Stimulated activated CD4-positive, alpha-beta T cell treated with anti-CD3 and anti-CD28 coated beads, Interleukin-2, amount 100 ng/mL, for 48 hours (primary cell): ENCODE measurements at regions not wholly inside any gene's neighbourhood (a gene's known extent, or its start where the extent isn't known, plus 50 kb on each side); places are given as distances from the start of the nearest gene placed in this dataset.

Experiments
- DNase-seq, 2 donors: peaks; one replicate each; pipeline ENCODE4 v3.0.0-alpha.2; 2020

DNA sequence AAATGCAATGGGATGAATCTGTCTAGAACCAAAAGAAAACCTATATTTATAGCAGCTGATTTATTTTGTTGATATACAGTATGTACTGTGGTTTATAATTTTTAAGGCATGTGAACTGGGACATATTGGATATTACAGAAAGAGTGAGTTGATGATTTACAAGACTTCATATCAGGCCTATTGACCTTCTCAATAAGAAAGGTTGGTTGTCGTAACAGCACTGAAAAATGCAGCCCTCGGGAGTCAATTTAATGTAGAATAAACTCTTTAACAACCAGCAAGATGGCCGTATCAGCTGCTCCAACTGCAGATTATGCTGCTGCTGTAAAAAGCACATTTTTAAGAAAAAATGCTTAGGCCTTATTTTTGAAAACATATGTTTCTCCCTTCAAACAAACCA lies 407.3 kb downstream of the GXYLT1 start:
- no peak for DNase-seq

DNA sequence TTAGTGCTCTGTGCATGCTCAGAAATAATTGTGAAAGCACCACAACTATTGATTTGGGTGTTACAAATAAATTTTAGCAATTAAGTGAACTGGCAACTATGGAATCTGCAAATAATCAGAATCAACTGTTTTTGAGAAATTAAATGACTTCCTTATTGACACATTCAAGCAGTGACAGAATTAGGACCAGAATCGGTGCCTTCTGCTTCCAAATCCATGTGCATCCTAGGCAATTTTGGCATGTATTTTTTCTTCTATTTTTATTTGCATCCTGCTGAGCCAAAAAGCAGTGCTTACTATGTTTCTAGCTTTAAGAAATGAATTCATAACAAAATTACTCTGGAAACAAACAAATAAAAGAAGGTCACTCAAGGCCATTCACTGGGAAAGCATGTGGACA lies 408.2 kb downstream of the GXYLT1 start:
- no peak for DNase-seq

DNA sequence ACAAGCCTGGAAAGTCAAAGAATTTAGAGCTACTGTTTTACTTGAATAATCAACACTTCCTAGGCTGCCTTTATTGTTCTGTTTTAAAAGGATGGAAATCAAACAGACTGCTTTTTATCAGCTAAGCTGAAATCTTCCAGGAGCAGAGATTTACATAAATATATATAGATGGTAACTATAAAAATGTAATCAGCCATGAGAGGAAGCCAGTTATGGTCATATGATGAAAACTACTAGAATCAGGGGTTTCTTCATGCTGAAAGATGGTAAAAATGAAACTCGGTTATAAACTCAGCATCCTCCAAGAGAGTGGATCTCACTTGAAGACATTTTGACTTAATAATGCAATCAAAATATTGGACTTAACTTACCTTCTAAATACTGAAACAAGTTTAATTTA lies 413.0 kb downstream of the GXYLT1 start:
- DNase-seq, result no peak

DNA sequence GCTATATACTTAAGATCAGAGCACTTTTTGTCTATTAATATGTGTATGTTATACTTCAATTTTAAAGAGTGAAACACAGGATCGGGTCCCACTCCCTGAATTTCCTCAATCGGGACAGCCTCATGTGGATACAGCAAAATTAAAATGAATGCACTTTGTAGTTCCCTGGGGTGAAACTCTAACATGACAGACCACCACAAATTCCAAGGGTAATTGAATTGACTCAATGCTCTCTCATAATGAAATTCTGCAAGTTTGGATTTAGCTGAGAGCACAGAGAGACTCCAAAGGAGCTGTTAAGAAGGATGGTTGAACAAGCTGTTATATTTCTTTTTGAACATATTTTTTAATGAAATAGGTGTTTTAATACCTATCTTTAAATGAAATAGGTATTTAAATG lies 413.6 kb downstream of the GXYLT1 start:
- DNase-seq, result no peak

DNA sequence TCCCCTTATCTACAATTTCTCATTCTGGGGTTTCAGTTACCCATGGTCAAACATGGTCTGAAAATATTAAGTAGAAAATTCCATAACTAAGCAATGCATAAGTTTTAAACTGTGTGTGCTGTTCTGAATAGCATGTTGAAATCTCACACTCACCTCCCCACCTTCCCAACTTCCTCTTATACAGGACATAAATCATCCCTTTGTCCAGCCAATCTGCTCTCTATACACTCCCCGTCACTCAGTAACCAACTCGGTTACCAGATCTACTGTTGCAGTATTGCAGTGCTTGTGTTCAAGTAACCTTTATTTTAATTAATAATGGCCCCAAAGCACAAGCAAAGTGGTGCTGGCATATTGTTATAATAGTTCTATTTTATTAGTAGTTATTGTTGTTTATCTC lies 420.5 kb downstream of the GXYLT1 start:
- DNase-seq, result no peak

DNA sequence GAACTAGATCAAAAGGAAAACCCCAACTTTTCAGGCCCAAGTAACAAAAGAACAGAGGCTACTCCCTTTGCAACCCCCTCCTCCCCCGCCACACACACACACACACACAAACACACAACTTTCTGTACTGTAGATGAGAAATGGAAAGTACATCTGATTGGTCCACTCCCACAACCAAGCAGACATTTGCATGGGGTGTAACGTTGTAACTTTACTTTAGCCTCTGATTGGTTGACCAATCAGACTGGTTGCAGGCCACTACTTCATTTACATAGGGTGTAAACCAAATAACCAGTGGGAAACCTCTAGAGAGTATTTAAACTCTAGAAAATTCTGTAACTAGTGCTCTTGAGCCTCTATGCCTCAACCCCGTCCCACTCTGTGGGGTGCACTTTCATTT lies 425.5 kb downstream of the GXYLT1 start:
- DNase-seq, result no peak

DNA sequence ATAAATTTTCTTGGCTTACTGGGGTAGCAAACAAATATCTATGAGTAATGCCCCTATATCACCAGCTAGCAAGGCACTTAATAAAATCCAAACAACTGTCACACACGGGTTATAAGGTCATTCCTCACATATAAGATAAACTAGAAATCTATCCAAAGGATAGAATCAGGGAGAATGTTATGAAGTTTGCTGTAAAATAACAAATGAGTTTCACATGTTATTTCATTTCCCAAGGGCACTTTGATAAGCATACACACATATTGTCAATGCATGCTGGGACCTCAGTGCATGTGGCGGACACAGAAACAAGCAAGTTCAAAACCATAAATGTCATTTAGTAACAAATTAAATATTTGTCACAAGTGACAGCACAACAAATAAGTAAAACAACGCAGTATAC lies 429.4 kb downstream of the GXYLT1 start:
- DNase-seq, result no peak

DNA sequence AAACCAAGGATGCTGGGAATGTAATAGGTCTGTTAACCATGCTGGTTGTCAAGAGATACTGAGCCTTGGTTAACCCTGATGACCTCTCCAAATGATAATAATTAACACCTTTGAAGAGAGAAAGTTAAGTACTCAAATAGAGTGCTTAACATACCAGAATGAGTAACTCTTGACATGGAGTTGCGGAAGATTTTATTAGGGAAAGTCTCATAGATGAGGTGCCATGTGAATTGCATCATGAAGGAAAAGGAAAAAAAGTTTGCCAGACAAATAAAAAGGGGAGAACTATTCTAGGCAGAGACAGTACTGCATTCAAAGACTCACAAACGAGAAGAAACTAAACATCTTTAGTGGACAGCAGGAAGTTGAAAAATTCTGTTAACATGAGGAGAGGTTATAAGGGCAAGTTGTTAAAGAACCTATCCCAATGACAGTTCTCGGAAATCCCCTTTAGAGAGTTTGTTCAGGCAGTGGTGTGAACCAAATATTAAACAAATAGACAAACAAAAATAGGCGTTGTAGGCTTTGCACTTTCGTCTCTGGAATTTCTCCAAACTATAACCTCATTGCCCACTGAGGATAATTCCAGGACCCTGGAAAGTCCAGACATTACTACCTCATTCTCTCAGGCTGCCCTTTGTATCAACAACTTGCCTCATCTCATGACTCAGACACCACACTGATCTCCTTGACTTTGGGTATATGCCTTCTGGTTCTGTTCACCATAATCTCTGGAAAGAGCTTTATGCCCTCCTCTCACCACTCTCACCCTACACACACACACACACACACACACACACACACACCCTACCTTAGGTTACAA lies 435.0 kb downstream of the GXYLT1 start:
- DNase-seq, result no peak

DNA sequence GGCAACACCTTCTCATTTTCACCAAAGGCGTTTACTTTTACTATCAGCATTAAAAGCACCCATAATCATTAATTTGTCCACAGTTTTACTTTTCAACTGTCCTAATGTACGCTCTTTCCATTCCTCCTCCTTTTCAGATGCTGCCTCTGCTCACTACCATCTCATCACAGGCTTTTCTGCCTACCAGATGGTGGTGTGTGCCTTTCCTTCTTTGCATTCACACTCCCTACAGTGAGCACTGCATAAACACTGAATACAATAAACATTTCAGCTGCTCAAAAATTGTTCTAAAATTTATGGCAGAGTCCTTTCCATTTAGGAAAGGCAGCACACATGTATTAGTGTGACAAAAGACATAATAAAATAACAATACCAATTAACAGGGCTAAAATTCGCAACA lies 435.7 kb downstream of the GXYLT1 start:
- no peak for DNase-seq

DNA sequence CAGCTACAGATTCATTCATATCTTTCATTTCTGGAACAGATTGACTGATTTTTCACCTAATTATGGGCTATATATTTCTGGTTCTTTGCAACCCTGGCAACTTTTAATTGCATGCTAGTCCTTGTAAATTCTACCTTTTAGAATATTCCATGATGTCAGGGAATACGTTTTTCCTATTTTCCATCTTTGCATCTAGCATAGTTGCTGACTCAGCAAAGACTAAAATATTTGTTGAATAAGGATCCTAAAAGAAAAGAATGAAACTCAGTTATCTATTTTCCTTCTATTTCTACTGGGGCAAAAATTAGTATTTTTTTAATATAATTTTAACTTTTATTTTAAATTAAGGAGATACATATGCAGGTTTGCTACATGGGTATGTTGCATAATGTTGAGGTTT lies 438.3 kb downstream of the GXYLT1 start:
- DNase-seq, result no peak

DNA sequence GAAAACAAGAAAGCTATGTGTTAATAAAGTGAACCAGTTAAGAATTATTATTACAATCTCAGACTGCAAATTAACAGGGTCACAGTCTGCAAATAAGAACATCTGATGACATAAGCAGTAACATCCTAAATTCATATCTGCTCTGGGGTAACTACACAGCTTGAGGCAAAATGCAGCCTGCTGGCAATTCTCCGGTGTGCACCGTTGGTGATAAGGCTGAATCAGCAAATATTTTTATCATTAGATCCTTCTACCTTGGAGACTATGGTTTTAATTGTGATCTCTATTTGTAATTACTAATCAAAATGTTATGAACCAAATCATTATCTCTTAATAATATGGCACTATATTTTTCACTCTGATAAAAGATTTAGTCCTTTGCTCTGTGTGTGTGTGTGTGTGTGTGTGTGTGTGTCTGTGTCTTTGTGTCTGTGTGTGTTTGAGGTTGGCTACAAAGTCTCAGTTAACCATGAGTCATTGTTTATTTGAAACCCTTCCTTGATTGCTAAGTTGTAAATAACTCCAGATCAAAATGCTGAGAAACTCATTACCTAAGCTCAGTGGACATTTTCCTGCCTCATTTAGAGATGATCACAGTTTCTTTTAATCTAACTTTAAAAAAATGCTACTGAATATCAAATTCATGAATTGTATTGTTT lies 442.6 kb downstream of the GXYLT1 start:
- no peak for DNase-seq

DNA sequence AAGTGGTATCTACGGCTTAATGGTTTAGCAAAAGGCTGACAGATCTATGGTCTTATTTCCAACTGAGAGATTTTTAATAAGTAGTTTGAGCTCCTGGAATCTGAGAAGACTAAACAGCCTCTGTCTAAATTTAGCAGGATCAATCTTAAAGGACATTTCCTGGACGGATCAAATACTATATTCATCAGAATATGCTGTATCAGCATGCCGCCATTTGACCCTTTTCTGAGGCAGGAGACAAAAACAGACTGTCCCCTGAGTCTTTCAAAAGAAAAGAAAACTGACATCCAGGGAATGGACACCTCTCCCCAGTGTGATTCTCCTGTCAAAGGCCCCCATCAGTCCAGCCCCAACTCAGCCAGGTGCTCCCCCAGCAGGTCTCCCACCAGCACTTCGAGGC lies 443.7 kb downstream of the GXYLT1 start:
- no peak for DNase-seq

DNA sequence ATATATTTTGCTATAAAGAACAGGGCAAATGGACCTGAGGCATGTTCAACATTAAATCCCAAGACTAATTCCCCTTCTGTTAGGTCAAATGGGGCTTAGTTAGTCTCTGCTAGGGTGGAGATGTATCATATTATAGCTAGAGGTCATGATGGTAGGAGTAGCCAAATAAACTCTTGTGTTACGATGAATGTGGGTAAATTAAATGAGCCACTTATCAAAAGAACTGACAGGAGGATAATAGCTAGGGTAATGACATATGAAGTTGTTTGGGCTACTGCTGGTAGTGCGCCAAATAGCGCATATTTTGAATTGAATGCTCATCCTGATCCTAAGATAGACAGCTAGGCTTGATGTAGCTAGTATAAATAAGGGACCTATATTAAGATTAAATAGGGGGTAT lies 445.0 kb downstream of the GXYLT1 start:
- no peak for DNase-seq

DNA sequence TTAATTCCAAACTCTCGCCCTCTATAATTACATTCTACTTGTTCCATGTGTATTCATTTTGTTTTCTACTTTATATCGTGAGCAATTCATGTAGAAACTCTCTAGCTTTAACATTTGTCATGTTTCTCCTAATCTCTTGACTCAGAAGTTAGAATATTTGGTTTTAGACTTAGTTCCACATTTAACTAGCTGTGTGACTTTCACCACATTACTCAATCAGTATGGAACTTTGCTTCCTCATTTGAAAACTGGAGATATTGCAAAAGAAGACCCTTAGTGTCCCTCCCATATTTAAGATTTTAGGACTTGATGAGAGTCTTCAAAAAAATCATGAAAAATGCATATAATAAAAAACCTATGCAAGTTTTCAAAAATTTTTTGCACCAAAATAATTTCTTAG lies 447.5 kb downstream of the GXYLT1 start:
- no peak for DNase-seq

DNA sequence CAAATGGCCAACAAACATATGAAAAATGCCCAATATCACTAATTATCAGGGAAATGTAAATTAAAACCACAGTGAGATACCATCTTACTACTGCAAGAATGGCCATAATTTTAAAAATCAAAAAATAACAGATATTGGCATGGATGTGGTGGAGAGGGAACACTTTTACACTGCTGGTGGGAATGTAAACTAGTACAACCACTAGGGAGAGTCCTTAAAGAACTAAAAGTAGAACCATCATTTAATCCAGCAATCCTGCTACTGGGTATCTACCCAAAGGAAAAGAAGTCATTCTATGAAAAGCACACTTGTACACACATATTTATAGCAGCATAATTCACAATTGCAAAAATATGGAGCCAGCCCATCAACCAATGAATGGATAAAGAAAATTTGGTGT lies 459.7 kb downstream of the GXYLT1 start:
- no peak for DNase-seq

DNA sequence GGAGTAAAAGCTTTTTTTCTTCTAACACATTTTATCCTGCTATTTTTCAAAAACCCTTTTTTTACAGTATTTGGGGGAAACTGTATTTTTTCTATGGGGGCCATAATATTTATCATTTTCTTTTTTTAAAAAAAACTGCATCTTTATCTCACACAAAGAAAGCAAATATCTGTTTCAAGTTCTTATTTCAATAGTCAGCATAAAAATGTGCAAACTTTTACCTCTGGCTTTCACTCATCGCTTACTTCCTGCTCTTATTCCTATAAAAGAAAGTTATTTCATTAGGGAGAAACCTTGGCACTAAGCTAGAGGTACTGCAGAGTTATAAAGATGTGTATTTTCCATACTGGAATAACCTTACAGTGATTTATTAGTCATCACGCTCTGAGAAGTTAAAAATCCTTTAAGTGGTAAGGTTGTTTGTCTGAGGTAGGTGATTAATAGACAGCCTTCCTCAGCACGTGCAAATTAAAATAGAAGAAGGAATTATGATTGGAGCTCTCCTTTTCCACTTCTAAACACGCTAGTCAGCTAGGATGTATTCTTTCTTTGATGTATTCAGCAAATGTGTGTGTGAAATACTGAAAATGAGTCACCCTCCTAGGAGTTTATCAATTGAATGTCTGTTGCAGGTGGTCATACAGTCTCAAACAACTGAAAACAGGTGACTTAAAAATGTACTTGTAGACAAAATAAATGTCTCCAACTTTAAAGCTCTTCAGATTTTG lies 461.0 kb downstream of the GXYLT1 start:
- DNase-seq, result no peak

DNA sequence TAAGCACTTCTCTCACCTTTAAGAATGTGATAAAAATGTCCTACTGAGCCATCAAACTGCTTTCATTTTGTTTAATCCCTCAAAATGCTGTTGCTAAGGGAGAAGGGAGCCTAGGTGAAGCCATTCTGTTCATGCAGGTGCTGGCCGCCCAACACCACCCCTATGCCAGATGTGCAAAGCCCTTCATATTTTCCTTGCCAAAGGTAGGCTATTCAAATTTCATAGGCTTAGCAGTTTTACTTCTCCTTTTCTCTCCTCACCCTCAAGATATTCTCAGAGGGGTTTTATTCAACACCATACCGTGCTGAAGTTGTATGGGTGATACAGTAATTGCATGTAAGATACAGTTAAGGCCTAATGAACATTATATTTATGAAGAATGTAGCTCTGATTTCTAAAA lies 461.7 kb downstream of the GXYLT1 start:
- no peak for DNase-seq

DNA sequence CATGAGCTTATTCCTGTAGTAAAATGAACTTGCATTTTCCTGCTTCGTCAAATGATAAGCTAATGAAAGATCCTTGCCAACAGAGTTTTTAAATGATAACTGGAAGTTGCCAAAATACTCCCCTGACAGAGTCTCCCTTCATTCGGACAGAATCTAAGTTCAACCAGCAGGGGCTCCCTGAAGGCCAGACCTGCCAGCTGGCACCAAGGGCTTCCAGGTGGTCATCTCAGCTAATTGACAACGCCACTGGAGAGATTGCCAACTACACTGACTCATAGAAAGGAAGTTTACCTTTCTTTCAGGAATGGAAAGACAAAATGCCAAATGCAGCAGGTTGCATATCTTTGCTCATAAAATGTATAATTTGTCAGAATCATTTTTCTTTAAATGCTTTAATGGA lies 462.8 kb downstream of the GXYLT1 start:
- DNase-seq, result no peak

DNA sequence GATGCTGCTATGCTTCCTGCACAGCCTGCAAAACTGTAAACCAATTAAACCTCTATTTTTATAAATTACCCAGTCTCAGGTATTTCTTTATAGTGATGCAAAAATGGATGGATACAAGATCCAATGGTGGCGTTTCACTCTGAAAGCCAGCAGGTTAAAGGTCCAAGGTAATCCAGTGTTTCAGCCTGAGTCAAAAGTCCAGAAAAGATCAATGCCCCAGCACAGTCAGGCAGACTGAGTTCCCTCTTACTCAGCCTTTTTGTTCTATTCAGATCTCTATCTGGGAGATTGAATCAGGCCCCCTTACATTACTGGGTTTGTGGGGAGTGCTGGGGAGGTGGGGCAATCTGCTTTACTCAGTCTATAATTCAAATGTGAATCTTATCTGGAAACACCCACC lies 464.5 kb downstream of the GXYLT1 start:
- DNase-seq, result no peak

DNA sequence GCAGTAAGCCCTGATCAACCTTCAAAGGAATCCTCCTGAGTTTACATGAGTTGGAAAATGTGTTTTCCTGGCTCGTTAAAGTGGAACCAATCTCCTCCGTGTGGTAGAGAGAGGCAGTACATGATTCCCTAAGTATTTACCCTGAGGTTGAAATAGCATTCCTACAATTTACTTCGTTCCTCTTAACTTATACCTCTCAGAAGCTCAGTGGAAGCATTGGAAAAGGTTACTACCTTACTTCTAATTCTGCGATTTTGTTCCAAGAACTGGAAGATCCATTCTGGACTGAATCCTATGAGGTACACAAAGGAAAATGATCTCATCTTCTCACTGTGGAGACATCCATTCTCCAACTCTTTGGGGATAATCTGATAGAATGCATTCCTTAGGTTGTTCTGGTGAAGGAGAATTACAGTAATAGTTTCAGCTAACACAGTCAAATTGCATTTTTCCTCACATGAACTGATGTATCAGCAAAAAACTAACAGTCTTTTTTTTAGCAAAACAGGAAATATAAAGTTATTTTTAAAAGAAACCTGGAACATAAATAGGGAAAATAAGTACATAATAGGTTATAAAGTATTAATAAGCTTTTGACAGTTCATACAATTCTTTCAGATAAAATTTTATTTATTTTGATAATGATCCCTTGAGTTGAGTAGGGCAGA lies 475.6 kb downstream of the PDZRN4 start:
- no peak for DNase-seq

DNA sequence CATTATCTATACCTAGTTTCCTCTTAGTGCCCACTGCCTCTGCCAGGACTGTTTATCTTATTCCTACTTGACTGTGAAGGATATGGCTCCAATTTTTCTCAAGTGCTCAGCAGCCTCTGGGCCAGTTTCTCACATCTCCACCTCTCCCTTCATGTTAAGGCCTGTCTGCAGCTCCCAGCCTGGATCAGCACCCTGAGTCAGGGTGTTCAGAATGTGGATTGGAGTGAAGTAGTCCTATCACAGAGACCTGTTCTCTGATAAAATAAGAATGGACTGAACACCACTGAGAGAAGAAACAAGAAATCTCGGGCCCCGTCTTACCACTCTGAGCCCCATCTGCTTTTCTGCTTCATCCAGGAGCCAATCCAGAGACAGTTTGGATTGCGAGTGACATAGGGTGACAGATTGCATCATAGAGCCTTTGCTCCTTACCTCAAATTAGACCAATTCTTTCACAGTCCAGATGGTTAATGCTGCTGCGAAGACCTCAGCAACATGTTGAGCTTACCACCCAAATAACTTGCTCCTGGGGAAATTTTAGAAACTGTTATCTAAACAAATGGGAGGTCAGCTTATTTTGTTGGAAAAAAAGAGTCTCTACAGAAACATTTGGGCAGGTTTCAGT lies 473.1 kb downstream of the PDZRN4 start:
- DNase-seq, result no peak

DNA sequence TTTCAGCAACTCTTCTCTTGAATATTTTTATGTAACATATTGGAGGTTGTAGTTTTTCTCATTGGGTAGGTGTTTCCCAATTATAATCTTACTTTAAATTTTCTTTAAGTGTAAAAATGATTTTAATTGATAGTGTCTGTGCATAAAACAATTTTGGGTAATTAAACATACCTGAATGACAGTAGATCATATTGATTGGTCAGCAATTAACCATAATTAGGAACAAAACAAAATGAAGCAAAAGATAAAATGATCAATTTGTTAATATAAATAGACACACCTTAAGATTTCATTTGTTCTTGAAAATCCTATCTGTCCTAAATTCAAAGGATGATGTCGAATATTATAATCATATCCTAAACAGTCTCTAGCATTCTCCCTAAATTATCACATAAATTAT lies 468.3 kb downstream of the PDZRN4 start:
- DNase-seq, result no peak
